GM18873 (cell line): ENCODE measurements at regions not wholly inside any gene's neighbourhood (a gene's known extent, or its start where the extent isn't known, plus 50 kb on each side); places are given as distances from the start of the nearest gene placed in this dataset.
"Not testable (repeated sequence)": the region's sequence is repeated elsewhere in the genome, so short reads cannot be mapped to it uniquely, and the experiment has no call there.

Experiments used
- ATAC-seq: cut with Tn5 transposase; IDR thresholded peaks from one replicate; pipeline ENCODE4 v1.9.1; 2021; ENCODE audit warnings: mild to moderate bottlenecking, moderate library complexity, moderate number of reproducible peaks; ENCODE audit not compliant: unreplicated experiment, low FRiP score

DNA sequence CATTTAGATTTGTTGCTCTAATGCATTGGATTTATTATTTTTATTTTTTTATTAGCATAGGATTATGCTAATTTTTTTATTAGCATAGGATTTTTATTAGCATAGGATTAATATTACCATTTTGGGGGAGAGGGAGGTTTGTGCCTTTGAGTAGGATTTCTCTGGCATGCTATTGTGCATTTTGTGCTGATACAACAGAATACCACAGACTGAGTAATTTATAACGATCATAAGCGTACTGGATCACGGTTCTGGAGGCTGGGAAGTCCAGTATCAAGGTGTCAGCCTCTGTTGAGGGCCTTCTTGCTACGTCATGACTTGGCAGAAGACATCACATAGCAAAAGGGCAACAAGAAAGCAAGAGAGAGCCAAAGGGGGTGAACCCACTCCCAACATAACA lies 187.5 kb downstream of the XPNPEP1 start:
- ATAC-seq: no peak

DNA sequence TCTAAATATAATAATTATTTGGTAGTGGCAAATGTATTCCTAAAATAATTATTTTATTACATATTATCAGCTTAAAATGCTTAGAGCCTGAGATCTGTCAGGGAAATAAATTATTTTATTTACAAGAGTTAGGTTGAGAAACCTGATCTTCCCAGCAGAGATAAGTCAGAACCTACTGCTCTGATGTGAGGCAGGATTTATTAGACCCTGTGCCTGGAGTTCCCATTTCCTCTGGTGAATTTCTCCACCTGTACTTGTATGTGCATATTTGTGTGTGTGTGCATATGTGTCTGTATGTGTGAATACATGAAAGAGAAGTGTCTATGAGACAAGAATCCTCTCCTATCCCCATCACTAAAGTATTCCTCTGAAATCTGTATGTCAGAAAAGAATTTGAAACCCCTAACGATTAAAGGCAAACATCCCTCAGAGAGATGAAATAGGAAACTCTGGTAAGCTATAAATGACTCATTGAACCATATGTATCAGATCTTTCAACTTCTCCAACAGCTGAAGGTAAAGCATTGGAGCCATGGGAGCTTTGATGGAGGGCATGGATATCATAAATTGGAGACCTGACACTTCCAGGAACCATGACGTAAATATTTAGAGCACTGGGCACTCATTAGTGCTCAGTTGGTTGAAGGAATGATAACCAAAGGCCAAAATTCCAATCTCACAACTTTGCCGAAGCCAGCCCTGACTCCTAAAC lies 190.9 kb downstream of the XPNPEP1 start:
- no peak for ATAC-seq

DNA sequence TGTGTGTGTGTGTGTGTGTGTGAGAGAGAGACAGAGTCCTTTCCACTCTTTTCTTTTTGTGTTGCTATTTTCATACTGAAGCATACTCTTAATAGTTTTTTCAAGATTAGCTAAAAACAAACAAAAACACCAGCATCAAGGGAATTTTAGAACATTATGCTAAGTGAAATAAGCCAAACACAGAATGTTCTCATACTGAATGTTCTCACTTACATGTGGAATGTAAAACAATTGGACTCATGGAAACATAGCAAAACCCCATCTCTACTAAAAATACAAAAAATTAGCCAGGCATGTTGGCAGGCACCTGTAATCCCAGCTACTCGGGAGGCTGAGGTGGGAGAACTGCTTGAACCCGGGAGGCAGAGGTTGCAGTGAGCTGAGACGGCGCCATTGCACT lies 193.4 kb downstream of the XPNPEP1 start:
- not testable (repeated sequence) for ATAC-seq

DNA sequence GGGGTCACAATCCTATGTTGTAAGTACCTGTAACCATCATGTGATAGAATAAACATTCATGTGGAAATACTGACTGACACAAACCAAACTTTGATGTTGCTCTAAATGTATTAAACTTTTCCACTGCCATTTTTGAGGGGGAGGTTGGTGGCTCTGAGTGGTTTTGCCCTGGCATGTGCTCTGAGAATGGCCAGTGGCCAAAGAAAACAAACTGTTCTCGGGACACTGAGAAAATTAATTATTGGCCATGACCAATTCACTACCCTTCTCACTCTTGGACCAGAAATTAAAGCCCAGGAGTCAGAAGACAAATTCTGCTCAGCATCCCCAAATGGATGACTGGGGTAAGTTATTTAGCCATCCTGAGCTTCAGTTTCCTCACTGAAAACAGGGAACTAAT lies 195.9 kb downstream of the XPNPEP1 start:
- ATAC-seq: no peak

DNA sequence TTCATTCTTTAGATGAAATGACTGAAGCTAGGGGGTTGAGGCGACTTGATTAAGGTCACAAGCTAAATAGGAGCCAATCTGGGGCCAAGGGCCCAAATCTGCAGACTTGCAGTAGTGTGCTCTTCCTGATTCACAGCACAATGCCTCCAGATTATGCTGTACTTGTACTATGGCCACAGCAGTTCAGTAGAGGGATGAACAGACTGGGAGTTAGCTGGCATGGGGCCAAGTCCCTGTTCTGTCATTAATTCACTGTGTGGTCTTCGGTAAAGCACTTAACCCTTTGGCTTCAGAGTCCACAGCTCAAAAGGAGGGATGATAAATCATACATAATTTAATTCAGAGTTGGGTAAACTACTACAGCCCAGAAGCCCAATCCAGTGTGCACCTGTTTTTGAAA lies 196.8 kb downstream of the XPNPEP1 start:
- no peak for ATAC-seq

DNA sequence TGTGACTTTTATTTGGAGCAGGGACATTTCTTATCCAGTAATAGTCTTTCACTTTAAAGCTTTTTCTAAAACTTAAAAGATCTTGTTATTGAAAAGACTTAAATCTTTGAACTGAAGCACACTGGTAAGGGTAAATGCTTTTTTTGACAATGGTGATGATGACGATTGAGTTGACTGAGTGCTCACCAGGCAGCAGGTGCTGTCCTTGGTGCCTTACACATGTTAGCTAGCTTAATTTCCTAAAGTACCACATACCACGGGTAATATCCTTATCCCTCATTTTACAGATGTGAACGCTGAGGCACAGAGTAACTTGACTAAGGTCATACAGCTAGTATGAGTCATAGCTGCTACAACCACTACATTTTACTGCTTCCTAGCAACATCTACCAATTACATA lies 200.0 kb downstream of the XPNPEP1 start:
- ATAC-seq: no peak

DNA sequence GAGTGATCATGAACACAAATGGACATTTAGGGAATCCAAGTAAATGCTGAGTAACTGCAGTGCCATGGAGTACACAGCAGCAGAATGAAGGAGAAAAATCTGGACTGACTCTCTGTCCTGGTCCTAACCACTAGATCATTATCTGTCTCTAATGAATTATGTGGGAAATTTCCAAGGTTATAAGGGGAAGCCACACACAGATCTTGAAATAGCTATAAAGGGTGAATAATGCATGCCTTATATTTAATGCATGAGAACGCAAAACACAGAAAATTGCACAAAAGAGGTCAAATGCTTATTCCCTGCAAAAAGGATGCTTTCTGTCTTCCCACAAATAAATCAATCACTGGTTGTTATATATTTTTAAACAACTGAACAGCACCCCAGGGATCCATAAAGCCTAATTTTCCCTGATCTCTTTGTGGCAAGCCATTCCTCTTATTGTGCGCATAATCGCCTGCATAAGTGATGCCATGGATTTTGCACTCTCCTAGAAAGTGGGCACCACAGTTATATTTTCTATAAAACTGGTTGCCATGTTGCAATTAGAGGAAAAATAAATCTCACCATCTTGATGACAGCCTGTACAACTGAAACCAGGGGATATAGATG lies 201.8 kb downstream of the XPNPEP1 start:
- ATAC-seq: no peak

DNA sequence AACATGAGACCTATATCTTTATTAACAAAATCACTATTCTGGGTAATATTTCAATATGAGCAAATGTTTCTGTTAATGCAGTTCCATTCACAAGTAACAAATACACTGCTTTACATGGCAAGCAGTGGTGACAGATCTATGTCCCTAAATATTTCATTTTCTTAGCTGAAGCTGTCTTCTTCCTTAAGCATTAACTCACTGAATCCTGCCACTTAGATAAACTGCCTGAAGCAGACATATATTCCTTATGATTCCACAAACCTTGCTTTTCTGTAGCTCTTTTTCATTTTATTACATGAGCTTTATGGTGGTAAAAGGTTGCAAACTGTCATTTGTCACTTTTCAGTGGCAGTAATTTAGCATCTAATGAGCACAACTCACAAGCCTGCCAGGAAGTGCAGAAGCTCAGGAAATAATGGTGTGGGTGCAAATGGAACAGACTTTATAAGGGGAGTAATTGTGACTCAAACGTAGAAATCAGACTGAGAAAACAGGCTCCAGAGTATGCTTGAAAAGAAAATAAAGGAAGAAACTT lies 217.2 kb downstream of the XPNPEP1 start:
- no peak for ATAC-seq

DNA sequence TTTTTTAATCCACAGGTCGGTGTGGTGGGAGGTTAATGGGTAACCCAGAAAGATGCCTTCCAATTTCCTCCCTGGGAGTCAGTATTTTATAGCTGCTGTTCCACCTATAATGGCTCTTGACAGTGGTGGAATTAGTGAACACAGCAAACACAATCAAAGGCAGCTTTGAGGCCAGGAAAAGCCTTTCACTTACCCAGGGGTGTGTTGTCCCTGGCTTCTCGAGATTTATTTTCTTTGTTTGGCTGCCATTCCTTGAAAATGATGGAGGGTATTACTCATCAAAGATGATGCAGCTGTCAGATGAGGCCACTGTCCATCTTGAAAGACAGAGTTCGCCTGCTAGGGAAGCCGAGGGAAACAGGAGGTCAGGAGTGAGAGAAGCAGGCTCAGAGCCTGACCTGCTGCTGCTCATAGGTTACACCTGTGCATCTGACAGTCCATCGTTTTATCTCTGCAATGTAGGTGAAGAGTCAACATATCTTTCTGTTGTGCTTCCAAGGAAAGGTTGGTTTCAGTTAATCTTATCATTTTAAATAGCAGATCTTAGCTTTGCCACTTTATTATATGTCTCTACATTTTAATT lies 221.6 kb downstream of the XPNPEP1 start:
- ATAC-seq: no peak

DNA sequence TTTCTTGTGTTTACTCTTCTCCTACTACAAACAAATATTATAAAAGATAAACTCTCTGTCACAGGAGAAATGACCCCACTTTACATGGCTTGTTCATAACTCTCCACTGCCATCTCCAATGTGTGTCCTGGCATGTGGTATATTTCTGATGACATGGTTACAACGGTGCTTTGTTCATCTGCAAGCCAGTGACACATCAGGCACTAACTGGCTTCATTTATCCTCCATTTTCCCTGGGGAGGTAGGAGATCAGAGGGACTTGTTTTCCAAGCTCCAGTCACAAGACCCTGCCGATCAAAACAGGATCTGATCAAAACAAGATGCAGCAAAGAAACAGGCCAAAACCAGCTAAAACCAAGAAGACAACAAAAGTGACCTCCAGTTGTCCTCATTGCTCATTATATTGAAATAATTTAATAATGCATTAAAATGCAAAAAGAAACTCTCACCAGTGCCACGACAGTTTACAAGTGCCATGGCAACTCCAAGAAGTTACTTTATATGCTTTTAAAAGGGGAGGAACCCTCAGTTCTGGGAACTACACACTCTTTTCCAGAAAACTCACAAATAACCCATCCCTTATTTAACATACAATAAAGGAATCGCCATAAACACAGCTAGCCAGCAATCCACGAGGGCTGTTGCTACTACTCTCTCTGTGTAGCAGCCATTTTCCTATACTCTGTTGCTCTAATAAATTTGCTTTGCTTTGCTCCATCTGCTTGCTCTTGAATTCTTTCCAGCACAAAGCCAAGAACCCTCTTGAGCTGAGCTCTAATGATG lies 224.2 kb downstream of the XPNPEP1 start:
- ATAC-seq: no peak

DNA sequence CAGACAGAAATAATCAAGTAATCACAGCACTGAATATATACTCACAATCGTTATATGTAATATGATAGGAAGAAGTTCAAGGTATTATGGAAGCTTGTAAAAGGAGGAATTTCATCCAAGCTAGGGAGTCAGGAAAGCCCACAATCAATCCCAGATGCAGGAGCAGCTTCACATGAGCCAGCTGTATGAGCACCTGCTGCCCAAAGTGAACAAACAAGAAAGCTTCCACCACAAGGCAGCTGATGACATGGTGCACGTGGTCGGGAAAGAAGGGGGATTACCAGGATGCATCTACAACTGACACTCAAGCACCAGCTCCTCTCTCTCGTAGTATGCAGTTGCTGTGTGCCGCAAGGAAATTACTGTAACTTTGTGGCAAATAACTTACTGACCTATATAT lies 225.2 kb downstream of the XPNPEP1 start:
- ATAC-seq: no peak

DNA sequence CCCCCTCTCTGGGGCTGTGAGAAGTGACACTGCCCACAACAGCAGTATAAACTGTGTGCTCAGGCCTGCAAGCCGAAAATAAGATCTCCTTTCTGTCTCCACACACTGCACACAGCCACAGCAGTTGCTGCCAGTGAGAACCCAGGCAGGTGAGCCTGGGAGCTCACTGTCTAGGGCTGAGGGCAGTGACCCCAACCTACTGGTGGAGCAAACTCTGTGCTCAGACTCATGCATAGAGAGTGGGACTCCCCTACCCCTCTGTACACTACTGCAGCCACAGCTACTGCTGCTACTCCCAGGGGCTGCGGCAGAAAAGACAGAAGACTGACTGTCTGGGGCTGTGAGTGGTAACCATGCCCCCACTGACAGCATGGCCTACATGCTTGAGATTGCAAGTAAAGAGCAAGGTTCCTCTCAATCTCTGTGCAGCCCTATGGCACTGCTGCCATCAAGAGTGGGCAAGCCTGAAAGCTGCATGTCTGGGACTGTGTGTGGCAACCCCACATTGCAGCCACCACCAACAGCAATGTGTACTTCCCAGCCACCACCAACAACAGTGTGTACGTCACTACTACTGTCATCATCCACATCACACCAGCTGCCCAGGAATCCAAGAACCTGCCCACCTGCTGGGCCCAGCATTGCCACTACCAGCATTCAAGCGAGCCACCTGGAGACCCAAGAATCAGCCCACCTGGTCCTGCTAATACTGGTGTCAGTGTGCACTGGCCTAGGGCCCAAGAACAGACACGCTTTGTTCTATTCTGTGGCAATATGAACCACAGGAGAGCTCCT lies 226.1 kb downstream of the XPNPEP1 start:
- ATAC-seq: no peak

DNA sequence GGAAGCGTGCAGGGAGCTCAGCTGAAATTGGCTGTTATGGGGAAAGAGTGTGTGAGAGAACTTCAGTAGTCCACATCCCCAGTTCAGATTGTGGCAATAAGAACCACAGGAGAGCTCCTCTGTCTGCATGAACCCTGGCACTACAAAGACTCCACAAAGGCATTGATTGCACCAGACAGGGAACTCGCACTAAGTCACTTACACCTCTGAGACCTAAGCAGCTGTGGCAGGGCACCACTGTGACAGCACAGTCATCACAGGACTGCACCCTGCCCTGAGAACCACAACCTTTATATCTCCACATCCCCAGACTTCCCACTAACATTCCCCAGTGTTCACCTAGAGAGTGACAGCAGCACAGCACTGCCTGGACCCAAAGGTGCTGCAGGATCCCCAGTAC lies 226.8 kb downstream of the XPNPEP1 start:
- no peak for ATAC-seq

DNA sequence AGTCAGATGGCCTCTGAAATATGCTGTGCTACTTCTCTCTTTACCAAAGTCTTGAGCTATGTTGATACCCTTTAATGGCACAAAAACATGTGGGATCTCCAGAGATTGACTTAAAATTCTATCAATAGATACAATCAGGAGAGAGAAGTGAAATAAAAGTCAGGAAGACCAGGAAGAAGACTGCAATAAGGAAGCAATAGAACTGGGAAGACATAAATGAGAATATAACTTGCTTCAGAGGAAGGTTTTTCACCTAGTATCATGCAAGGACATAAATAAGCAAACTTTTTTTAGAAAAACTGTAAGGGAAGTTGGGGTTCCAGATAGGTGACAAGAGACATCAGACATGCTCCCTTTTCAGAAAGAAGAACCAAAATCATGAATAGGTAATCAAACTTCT lies 227.3 kb downstream of the XPNPEP1 start:
- ATAC-seq: no peak

DNA sequence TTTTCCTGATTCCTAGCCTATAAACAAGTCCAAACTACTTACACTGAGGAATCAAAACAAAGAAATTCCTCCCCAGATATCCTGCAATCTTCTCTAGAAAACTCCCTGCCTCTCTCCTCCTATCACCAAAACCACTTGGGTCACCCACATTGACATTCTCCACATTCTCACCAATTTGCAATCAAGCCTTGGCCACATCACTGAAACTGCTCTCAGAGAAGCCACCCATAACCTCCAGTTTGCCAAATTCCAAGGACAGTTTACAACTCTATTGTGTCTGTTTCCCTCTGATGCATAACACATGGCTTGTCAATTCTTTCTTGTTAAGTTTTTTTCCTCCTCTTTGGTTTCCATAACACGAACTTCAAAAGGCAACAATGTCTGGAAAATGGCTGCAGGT lies 233.5 kb downstream of the XPNPEP1 start:
- no peak for ATAC-seq

DNA sequence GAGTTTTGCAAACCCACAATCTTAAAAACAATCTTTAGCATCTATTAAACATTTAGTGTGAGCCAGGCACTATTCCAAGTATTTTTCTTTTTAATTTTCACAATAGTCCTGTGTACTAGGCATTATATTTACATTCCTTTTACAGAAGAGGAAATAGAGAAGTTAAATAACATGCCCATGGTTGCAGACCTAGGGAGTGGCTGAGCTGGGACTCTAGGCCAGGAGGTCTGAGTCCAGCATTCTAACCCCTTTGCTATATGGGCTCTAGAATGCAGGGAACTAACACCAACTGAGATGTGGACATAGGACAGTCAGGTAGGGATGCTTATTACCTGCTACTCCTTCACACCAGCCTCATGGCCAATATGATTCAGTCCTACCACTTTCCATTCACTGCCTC lies 243.8 kb downstream of the XPNPEP1 start:
- no peak for ATAC-seq

DNA sequence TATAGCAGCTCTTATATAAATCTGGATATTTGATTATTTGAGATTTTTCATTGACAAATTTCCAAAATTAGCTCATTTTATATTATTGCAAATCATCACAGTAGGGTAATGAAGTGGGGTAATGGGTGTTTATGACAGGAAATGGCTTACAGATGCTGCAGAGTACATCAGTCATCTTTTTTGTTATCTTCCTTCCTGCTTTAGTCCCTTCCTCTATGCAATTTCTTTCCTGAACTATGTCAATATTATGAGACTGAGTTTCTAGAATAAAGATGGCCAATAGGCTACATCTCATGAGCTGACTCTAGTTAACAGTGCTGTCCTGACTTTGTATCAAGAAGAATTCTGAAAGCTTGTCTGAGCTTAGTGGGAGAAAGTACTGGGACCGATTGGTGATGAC lies 244.5 kb downstream of the XPNPEP1 start:
- ATAC-seq: no peak

DNA sequence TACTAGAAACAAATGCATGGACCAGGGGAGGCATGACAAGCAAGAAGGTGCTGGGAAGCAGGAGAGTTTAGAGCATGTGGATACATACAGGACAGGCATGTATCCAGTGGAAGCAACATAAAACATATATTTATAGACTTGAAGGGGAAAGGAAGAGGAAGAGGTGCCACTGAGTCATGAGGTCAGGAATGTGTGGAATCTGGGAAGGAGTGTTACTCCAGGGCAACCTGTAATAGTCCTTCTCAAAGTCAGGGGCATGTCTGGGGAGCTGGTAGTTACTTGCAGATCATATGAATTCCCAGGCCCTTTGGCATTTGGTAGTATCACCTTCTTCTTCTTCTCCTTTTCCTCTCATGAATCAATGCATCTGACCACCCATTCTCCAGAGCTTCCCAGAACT lies 246.6 kb downstream of the XPNPEP1 start:
- no peak for ATAC-seq

DNA sequence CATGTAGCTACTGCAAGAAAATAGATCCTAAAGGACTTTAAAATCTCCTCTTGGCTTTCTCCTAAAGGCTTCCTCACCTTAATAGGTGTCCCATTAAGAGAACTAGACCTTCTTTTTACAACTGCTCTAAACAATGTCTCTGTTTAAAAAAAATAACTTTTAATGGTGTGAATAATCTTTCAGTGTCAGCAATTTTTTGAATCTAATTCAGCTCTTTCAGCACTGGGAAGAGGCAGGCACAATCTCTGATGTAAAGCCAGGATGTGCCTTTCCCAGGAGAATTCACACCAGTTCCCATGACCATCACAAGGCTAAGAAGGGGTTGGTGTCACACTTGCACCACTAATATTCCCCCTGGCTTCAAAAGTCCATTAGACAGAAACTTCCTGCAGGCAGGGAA lies 254.6 kb downstream of the XPNPEP1 start:
- no peak for ATAC-seq

DNA sequence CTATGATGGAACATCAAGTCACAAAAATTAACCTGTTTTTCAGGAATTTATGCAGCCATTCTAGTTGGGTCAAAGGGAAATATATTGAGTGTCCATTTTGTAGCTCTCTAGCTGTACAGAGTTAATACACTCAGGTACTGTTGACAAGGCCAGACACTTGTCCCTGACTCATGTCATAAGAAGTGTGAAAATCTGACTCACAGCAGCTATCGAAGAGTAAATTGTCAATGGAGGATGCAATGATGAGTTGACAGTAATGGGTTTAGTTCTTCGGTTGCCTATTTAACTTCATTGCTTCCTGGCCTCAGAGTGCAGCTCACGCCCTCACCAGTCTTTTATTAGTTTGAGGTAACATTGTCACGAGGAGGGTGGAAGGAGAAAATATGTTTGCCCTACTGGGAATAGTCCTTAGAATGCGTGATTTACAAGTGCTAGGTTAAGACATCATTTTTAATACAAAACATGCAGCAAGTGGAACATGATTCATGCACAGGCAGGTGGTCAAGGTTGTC lies 255.1 kb downstream of the XPNPEP1 start:
- ATAC-seq: no peak
